ENCODE measurements at regions not wholly inside any gene's neighbourhood (a gene's known extent, or its start where the extent isn't known, plus 50 kb on each side); places are given as distances from the start of the nearest gene placed in this dataset.

DNA sequence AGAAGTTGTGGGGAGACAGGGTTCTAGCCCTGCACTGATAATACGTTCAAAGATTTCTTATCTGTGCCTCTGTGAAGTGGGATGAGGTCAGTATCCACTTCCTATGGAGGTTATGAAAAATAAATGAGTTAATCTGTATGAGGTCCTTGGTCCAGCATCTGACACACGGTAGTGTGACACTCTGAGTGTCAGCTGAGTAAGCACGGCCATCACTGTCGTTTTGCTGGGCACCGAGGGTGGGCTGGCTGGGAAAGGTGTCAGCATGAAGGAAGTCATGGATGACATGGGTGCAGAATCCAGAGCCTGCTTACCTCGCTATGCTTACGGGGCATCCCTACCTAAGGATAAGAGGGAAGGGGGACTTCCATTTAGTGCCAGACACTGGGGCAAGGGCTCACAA is 150.3 kb downstream of the INHBB start:
- WGBS, 2 experiments (ENCODE audit: extremely low coverage in 1 of 2, insufficient coverage in 1 of 2, insufficient read length in 1 of 2, insufficient replicate concordance in 2 of 2, low coverage in 1 of 2, low lambda C conversion rate in 2 of 2, missing lambda C conversion rate in 1 of 2), result 84% methylated on average over 7 of the region's 7 CpGs; no CpG with 5 or more reads in 1 of the 2 experiments
- CTCF ChIA-PET (ENCODE audit: partially characterized antibody), result interaction anchor here (0.6 to 3.3 kb wide), 5 partner anchors 10 to 555 kb away, joined by 3 to 13 read pairs (median 5); no protein-coding TSS in a partner anchor
- no peaks in the 10 kb centered on the region for H3K9me3 ChIP-seq (ENCODE audit: insufficient read depth in 2 of 2, low read depth in 1 of 2, low read length in 1 of 2)

More for the DNA sequence above, 150.3 kb downstream of the INHBB start:
- H2BK20ac ChIP-seq (ENCODE audit: low read length), result no peak overlapping the region
- H2BK5ac ChIP-seq (ENCODE audit: low read depth, low read length), result no peak overlapping the region
- no peak for DNase-seq (ENCODE audit: low read depth in 1 of 2, low spot score in 2 of 2)
- no peaks in the 10 kb centered on the region; a peak in 1 of 7 replicates for H3K4me1 ChIP-seq (replicated peaks in 1 of 4; ENCODE audit: control insufficient read depth in 3 of 4, insufficient read depth in 4 of 4, low read length in 3 of 4)
- H3K14ac ChIP-seq (ENCODE audit: insufficient read length), result no peak overlapping the region
- H2BK120ac ChIP-seq (replicated peaks; ENCODE audit: low read depth, low read length), result no peak overlapping the region
- FAIRE-seq, result no peak
- no peak overlapping the region for H3K4me2 ChIP-seq (ENCODE audit: insufficient read depth in 1 of 2, low read depth in 2 of 2, low read length in 2 of 2)
- no peaks in the 10 kb centered on the region for H3K36me3 ChIP-seq (ENCODE audit: control insufficient read depth in 2 of 4, insufficient read depth in 4 of 4, low read length in 3 of 4)
- H3K23me2 ChIP-seq (ENCODE audit: low read depth, low read length), result no peaks in the 10 kb centered on the region
- no peak overlapping the region for H3K27ac ChIP-seq (ENCODE audit: low read depth, low read length)
- H3K18ac ChIP-seq (ENCODE audit: extremely low read depth, low read length), result no peak overlapping the region
- H3K4me3 ChIP-seq (ENCODE audit: extremely low read depth in 1 of 4, insufficient read depth in 2 of 4, low read depth in 3 of 4, low read length in 4 of 4), result no peak overlapping the region
- H3K27me3 ChIP-seq (replicated peaks in 1 of 4; ENCODE audit: control insufficient read depth in 3 of 4, extremely low read depth in 1 of 4, insufficient read depth in 3 of 4, low read length in 3 of 4), result peaks cover 0 to 13% (median 6%) of the 10 kb centered on the region in 4 experiments; a peak in 6 of 7 replicates
- H3K56ac ChIP-seq (replicated peaks; ENCODE audit: insufficient read length, low read depth, low read length), result no peak overlapping the region
- H3K9ac ChIP-seq (replicated peaks in 1 of 4; ENCODE audit: extremely low read depth in 1 of 4, low read depth in 3 of 4, low read length in 3 of 4), result no peak overlapping the region
- no peak overlapping the region for H2BK12ac ChIP-seq (ENCODE audit: low read depth, low read length)
- H4K5ac ChIP-seq (ENCODE audit: insufficient read length, low read depth, low read length), result no peak overlapping the region
- no peak overlapping the region for H2AK5ac ChIP-seq (ENCODE audit: low read depth, low read length)
- H3K79me2 ChIP-seq (ENCODE audit: control insufficient read depth in 1 of 2, insufficient read depth in 2 of 2, low read length in 2 of 2), result no peaks in the 10 kb centered on the region
- H2AFZ ChIP-seq (ENCODE audit: low read length), result no peak overlapping the region
- no peaks in the 10 kb centered on the region for H4K20me1 ChIP-seq (replicated peaks in 1 of 2; ENCODE audit: control insufficient read depth in 1 of 2, insufficient read depth in 2 of 2, low read length in 2 of 2)
- H3K23ac ChIP-seq (ENCODE audit: insufficient read length), result no peak overlapping the region
- POLR2A ChIA-PET (ENCODE audit: partially characterized antibody), result interaction anchor here (1.4 kb wide), 1 partner anchor 11 kb away, joined by 3 read pairs; no protein-coding TSS in a partner anchor
- TF ChIP-seq SIX5 (IDR thresholded peaks at IDR 0.05; ENCODE audit: low read depth, low read length) (no peak), BRCA1 (IDR thresholded peaks at IDR 0.05; ENCODE audit: low read depth, low read length) (no peak)
- no peak overlapping the region for H4K91ac ChIP-seq (replicated peaks; ENCODE audit: insufficient read length, low read length)
- H3K79me1 ChIP-seq (ENCODE audit: low read depth, low read length), result no peaks in the 10 kb centered on the region
- H4K8ac ChIP-seq (ENCODE audit: extremely low read depth, insufficient read depth, low read length), result no peak overlapping the region
- no peak overlapping the region for H3K4ac ChIP-seq (replicated peaks; ENCODE audit: insufficient read length, low read depth, low read length)
- H2BK15ac ChIP-seq (ENCODE audit: low read length), result no peak overlapping the region
